ENCODE measurements at regions not wholly inside any gene's neighbourhood (a gene's known extent, or its start where the extent isn't known, plus 50 kb on each side); places are given as distances from the start of the nearest gene placed in this dataset.
"Not testable (repeated sequence)": the region's sequence is repeated elsewhere in the genome, so short reads cannot be mapped to it uniquely, and the experiment has no call there.

GRCh38 chr12:73221836-73222235, 949.7 kb downstream of the TRHDE start:
- no peak for DNase-seq

- DNase-seq = no peak
Observed at GRCh38 chr12:73225371-73225937, 953.3 kb downstream of the TRHDE start.

DNA sequence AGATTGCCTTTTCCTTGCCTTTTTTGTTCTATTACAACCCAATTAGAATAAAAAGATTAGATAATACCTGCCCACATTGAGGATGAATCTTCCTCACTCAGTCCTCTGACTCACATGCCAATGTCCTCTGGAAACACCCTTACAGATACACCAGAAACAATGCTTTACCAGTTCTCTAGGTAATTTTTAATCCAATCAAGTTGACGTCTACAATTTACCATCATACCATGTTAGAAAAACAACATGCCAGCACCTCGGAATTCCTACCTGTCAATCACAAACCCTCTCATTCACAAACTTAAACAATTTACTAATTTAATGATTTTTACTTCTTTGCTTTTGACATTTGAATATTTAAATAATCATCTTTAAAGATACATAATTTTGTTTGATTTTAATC, 953.8 kb downstream of the TRHDE start:
- DNase-seq = no peak

DNA sequence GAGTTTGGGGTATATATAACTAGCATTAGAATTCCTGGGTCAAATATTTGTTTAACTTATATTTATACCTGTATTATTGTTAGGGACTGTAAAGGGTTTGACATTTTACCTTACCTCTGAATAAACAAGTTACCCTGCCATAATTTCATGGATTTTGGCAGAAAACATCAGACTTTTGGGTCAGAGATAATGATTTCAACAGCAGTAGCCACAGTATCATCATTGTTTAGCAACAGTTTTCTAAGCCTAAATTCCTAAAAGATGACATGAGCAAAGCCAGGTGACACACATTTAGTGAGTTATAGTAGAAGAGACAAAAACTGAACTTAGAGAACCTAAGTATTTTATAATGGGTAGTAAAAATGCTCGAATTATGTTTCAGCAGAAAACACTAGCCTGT, 954.4 kb downstream of the TRHDE start:
- no peak for DNase-seq

DNA sequence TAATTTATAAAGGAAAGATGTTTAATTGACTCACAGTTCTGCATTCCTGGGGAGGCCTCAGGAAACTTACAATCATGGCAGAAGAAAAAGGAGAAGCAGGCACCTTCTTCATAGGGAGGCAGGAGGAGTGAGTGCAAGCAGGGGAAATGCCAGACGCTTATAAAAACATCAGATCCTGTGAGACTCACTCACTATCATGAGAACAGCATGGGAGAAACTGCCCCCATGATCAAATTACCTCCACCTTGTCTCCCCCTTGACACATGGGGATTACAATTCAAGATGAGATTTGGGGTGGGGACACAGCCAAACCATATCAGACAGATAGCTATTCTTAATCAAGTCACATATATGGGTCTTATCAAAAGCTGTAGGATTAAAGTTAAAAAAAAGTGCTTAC, 956.7 kb downstream of the TRHDE start:
- not testable (repeated sequence) for DNase-seq

GRCh38 chr12:73235387-73235786, 963.2 kb downstream of the TRHDE start:
- no peak for DNase-seq

DNA sequence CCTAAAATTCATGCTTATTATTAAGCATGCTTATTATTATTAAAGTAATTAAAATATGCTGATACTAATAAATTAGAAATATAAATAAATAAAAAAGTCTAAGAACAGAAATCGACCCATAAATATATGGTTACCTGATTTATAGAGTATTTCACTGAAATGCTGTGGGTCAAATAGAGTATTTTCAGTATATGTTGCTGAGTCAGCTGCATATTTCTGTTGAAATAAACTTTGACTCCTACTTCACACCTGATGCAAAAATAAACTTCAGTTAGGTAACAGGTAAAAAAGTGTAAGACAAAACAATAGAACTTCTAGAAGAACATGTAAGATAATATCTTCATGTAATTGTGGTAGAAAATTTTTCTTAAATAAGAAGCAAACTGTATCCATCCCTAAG, 967.9 kb downstream of the TRHDE start:
- DNase-seq = no peak

DNA sequence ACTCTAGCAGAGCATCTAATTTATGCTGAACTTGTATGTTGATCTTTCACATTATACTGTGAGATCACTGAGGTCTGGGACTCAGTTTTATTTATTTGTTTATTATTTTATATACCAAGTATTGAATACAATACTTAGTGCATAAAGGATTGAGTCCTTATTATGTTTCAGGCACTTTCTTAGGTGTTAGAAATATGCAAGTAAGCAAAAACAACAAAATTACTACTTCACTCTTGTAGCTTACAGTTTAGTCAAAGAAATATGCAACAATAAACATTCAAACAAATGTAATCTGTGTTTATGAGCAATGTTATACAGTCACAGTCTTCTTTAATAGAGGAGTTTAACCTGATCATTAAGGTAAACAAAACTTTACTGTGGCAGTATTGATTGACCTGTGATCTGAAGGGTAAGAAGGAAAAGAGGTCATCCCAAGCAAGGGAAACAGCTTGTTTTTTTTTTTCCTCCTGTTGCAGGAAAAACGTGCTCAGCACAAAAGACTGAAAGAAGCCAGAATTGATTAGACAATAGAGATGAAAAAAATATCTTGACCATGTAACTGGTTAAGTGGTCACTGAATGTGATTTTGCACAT, 990.7 kb downstream of the TRHDE start:
- DNase-seq = no peak

GRCh38 chr12:73266206-73266605, 994.0 kb downstream of the TRHDE start:
- DNase-seq = no peak

DNA sequence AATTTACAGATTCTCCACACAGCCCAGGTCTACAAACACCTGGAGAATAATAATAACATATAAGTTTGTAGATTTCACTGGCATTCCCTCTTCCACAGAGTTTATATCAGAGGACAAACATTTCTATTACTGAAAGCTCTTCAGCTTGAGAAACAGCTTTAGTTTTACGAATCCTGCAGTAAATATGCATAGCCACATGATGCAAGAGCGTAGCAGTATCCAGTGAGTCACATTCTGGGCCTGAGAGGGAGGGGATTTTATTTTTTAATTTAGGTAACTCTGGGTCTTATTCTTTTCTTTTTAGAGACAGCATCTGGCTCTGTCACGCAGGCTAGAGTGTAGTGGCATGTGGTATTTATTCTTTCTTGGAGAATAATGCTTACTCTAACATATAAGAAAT, 1002.8 kb downstream of the TRHDE start:
- DNase-seq = no peak

DNA sequence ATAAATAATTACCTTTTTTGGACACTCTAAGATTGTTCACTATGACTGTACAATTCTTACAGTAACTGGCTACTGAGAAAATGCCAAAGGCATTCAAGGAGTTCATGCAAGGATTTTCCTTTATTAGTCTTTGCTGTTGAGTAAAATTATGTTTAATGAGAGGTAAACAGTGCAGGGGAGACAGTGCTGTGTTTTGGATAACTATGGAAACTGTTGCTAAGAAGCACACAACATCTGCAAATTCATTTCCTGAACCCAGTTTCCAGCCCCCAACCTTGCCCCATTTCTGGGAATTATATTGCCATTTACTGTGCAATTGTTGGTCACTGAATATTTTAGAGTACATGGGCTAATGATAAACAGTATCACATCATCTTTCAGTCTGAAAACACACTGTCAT, 1005.8 kb downstream of the TRHDE start:
- DNase-seq = no peak

GRCh38 chr12:73301530-73301929, 1029.4 kb downstream of the TRHDE start:
- DNase-seq = no peak

DNA sequence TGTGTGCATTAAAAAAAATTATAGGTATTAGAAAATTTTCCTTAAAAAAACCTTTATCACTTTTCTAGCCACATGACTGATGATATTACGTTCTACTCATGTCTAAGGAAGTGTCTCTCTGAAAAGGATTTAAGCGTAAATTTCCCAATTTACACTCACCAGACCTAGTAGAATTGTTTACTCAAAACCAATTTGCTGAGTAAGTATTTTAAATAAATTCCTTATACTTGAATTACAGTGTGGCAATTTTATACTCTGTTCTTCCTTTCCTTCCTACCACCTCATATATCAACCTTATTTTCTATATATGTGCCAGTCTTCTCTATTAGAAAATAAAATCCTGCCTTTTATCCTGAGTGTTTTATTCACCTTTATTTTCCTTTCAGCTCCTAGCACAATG, 1035.1 kb downstream of the TRHDE start:
- DNase-seq = no peak

DNA sequence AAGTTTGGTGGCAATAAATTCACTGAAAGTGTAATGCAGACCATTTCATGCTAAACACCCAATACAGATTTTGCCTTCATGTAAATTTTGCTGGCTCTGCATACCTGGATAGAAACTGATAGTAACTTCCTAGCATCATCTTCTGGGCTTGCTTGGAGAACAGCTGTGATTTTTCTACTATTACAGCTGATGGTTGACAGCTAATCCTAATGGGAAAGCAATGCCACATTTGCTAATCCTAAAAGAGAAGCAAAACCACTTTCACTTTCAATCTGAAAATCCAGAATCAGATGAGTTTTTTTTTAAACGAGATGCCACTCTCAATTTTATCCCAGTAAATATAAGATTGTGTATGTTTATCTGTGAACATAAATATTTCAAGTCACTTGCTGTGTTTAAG, 1035.9 kb downstream of the TRHDE start:
- DNase-seq = no peak

DNA sequence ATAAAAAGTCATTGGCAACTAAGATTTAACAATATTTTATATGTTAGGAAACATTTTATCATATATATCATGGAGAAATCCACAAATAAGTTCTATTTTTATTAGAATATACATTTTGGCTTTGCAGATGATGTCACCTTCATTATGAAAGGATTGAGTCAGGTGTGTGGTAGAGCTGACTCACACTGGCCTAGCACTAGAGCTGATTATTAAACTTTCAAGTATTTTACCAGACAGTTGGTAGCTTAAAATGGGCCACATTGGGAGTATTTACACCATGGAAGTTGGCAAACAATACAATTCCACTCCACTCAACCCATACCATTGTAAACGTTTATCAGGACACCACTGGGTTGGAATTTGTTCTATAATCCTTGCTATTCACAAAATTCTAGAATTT, 1036.6 kb downstream of the TRHDE start:
- no peak for DNase-seq

GRCh38 chr12:73321319-73321718, 1049.1 kb downstream of the TRHDE start:
- DNase-seq = no peak

DNA sequence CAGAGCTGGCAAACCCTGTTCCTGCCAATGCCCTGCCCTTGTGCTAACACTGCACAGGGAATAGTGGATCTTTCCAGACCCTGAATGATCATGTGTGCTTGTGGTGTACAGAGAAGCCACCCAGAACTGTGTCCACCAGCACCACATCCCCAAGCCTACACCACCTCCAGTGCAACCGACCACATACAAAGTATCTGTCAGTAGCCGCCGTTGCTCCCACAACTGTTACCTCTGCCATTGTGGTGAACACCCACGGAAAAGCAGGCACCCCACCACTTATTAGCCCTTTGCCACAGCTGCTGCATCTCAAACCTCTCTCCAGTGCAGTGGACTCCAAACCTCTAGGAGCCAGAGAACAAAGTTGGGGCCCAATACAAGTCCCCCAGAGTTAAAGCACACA, 1049.6 kb downstream of the TRHDE start:
- no peak for DNase-seq

- no peak for DNase-seq
Observed at GRCh38 chr12:73330584-73331351, 1058.6 kb downstream of the TRHDE start.

DNA sequence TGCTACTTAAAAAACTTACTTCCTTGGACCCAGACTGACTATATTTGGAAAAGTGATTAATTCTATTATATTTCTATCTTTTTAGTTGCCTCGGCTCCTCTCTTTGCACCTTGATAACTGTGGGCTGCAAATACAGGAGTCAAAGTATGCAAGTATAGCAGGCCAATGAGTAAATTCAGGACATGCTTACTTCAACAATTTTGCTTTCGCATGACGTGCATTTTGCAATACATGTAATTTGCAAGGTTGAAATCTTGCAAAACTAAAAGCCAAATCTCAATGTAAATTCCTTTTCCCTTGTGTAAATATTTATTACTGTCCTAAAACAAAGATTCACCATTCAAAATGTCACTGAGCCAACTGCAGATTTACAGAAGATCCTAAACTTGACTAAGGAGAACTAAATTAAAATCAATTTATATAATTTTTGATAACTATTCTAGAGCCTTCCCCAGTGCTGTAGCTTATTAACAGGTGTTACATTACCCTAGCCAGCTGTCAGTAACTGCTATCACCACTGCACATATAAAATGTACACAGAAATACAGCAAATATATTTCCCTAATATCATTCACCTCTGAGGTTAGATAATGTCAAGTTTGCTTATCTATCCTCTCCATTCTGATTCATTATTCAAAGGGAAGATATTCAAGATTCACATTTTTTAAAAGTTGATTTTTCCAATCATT, 1069.5 kb downstream of the TRHDE start:
- DNase-seq = no peak

- no peak for DNase-seq
Observed at GRCh38 chr12:73342733-73343132, 1070.6 kb downstream of the TRHDE start.

DNA sequence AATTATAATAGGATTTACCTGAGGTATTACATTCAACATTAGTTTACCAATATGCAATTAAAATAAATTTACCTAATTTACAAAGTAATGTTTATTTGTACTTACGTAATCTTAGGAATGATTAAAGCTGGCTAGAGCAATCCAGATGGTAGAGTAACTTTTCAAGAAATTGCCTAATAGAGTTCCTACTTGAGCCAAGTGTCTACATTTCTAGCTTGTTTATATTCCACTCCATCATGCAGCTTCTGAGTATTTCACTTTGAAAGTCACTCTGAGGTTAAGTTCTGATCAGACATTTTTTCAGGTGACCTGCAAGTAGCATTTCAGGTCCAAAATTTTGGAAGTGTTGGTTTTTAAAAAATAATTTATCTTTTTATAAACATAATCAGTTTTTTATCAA, 1080.7 kb downstream of the TRHDE start:
- DNase-seq = no peak

- DNase-seq = no peak
Observed at GRCh38 chr12:73361156-73361863, 1089.1 kb downstream of the TRHDE start.

DNA sequence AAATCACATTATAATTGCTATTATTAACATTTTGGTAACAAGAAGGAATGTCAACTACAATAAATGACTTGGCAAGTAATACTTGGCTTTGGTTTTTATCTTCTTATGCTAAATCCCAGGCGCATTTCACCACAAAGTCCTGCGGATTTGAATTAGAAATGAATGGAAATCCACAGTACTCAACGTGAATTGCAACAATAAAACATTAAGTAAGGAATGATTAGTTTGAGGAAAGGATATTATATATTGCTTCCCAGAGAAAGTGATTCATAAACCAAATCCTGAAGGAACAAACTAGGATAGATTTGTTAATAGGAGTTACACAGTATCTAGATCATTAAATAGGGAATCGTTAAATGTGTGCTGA, 1089.7 kb downstream of the TRHDE start:
- no peak for DNase-seq
